ENCODE measurements at regions not wholly inside any gene's neighbourhood (a gene's known extent, or its start where the extent isn't known, plus 50 kb on each side); places are given as distances from the start of the nearest gene placed in this dataset.

- no peak for TF ChIP-seq ESRRA (IDR thresholded peaks at IDR 0.05; ENCODE audit: borderline replicate concordance, low read length)
- no peak for TF ChIP-seq CTCF (IDR thresholded peaks at IDR 0.05)
- TF ChIP-seq POLR2A (IDR thresholded peaks at IDR 0.05; ENCODE audit: low read length): no peak
- TF ChIP-seq HOXA7 (CRISPR knock-in tag; IDR thresholded peaks at IDR 0.05): no peak
- TF ChIP-seq CHD2 (IDR thresholded peaks at IDR 0.05; ENCODE audit: low read length, partially characterized antibody): no peak
- TF ChIP-seq FOSL2 (IDR thresholded peaks at IDR 0.05): no peak
- TF ChIP-seq FOSL2 (CRISPR knock-in tag; IDR thresholded peaks at IDR 0.05): no peak
- TF ChIP-seq KDM5A (IDR thresholded peaks at IDR 0.05): no peak
Observed at GRCh38 chr10:130817046-130817624, 494.4 kb downstream of the TCERG1L start.

Measured in A549 (cell line).